ENCODE measurements at regions not wholly inside any gene's neighbourhood (a gene's known extent, or its start where the extent isn't known, plus 50 kb on each side); places are given as distances from the start of the nearest gene placed in this dataset.

GRCh38 chr7:138378741-138379559 lies 81.1 kb upstream of the TRIM24 start:
- no peak for DNase-seq
- Histone ChIP-seq H3K9me3 (replicated peaks in 1 of 2; ENCODE audit: control insufficient read depth in 1 of 2, insufficient read depth in 1 of 2, low read length in 2 of 2) (no peaks in the 10 kb centered on the region), H3K27me3 (ENCODE audit: control insufficient read depth in 2 of 2, insufficient read depth in 2 of 2, low read length in 2 of 2) (no peaks in the 10 kb centered on the region), H4K20me1 (ENCODE audit: insufficient read depth, low read length) (no peaks in the 10 kb centered on the region), H3K4me1 (ENCODE audit: control insufficient read depth in 1 of 2, insufficient read depth in 2 of 2, low read length in 2 of 2) (no peaks in the 10 kb centered on the region), H3K4me2 (replicated peaks; ENCODE audit: extremely low read depth, low read length, poor library complexity, severe bottlenecking) (no peak overlapping the region), H3K79me2 (ENCODE audit: insufficient read depth, low read length) (no peaks in the 10 kb centered on the region), H3K4me3 (replicated peaks in 1 of 3; ENCODE audit: low read depth in 2 of 3, low read length in 3 of 3) (no peak overlapping the region), H3K36me3 (replicated peaks in 1 of 2; ENCODE audit: control insufficient read depth in 1 of 2, insufficient read depth in 2 of 2, low read length in 2 of 2) (no peaks in the 10 kb centered on the region), H2AFZ (ENCODE audit: insufficient read depth, low read depth, low read length, poor library complexity, severe bottlenecking) (no peak overlapping the region), H3K27ac (ENCODE audit: low read depth in 1 of 2, low read length in 2 of 2) (no peak overlapping the region), H3K9ac (ENCODE audit: insufficient read depth, low read length, poor library complexity, severe bottlenecking) (no peak overlapping the region)
- no peak for TF ChIP-seq CTCF (IDR thresholded peaks at IDR 0.05)
- H3K27ac Mint-ChIP-seq = no peak overlapping the region
- 61% methylated on average over 6 of the region's 19 CpGs for WGBS (ENCODE audit: insufficient coverage)
- no peak overlapping the region for H3K4me3 Mint-ChIP-seq
- H3K27me3 Mint-ChIP-seq (ENCODE audit: low read depth in 3 of 3) = peaks cover 0 to 1% (median 0%) of the 10 kb centered on the region in 3 donors
- intact Hi-C loops (cut with micrococcal nuclease) = no loop called here
- no peaks in the 10 kb centered on the region for H3K4me1 Mint-ChIP-seq
- H3K36me3 Mint-ChIP-seq = no peaks in the 10 kb centered on the region
- H3K9me3 Mint-ChIP-seq = peaks cover 0 to 14% (median 7%) of the 10 kb centered on the region in 7 donors

GRCh38 chr7:138382862-138383565 lies 77.0 kb upstream of the TRIM24 start:
- peaks cover 3% of the 10 kb centered on the region for H3K4me1 Mint-ChIP-seq
- Histone ChIP-seq H3K36me3 (replicated peaks in 1 of 2; ENCODE audit: control insufficient read depth in 1 of 2, insufficient read depth in 2 of 2, low read length in 2 of 2) (no peaks in the 10 kb centered on the region), H4K20me1 (ENCODE audit: insufficient read depth, low read length) (no peaks in the 10 kb centered on the region), H3K4me2 (replicated peaks; ENCODE audit: extremely low read depth, low read length, poor library complexity, severe bottlenecking) (no peak overlapping the region), H2AFZ (ENCODE audit: insufficient read depth, low read depth, low read length, poor library complexity, severe bottlenecking) (no peak overlapping the region), H3K4me1 (ENCODE audit: control insufficient read depth in 1 of 2, insufficient read depth in 2 of 2, low read length in 2 of 2) (no peaks in the 10 kb centered on the region), H3K79me2 (ENCODE audit: insufficient read depth, low read length) (no peaks in the 10 kb centered on the region), H3K4me3 (replicated peaks in 1 of 3; ENCODE audit: low read depth in 2 of 3, low read length in 3 of 3) (no peak overlapping the region), H3K9ac (ENCODE audit: insufficient read depth, low read length, poor library complexity, severe bottlenecking) (no peak overlapping the region), H3K27ac (ENCODE audit: low read depth in 1 of 2, low read length in 2 of 2) (no peak overlapping the region), H3K27me3 (ENCODE audit: control insufficient read depth in 2 of 2, insufficient read depth in 2 of 2, low read length in 2 of 2) (no peaks in the 10 kb centered on the region), H3K9me3 (replicated peaks in 1 of 2; ENCODE audit: control insufficient read depth in 1 of 2, insufficient read depth in 1 of 2, low read length in 2 of 2) (peaks cover 0 to 5% of the 10 kb centered on the region in 2 donors)
- no peak for DNase-seq
- intact Hi-C loops (cut with micrococcal nuclease) = no loop called here
- H3K27ac Mint-ChIP-seq = no peak overlapping the region
- no peak for TF ChIP-seq CTCF (IDR thresholded peaks at IDR 0.05)
- H3K9me3 Mint-ChIP-seq = peaks cover 2 to 15% (median 9%) of the 10 kb centered on the region in 7 donors
- no CpG with 5 or more reads among the region's 2 CpGs for WGBS (ENCODE audit: insufficient coverage)
- H3K36me3 Mint-ChIP-seq = no peaks in the 10 kb centered on the region
- H3K27me3 Mint-ChIP-seq (ENCODE audit: low read depth in 3 of 3) = peaks cover 0 to 3% (median 0%) of the 10 kb centered on the region in 3 donors
- H3K4me3 Mint-ChIP-seq = no peak overlapping the region

All from CD14-positive monocyte (primary cell).